ENCODE measurements at regions not wholly inside any gene's neighbourhood (a gene's known extent, or its start where the extent isn't known, plus 50 kb on each side); places are given as distances from the start of the nearest gene placed in this dataset.

- DNase-seq (ENCODE audit: low spot score) (no peak), ATAC-seq (ENCODE audit: low read depth) (no peak)
- Histone ChIP-seq H3K9me3 (ENCODE audit: severe bottlenecking) (no peaks in the 10 kb centered on the region), H3K27me3 (ENCODE audit: insufficient read depth, poor library complexity, severe bottlenecking) (no peaks in the 10 kb centered on the region), H3K4me3 (ENCODE audit: severe bottlenecking) (no peak overlapping the region), H3K36me3 (ENCODE audit: low read depth) (no peaks in the 10 kb centered on the region), H3K27ac (ENCODE audit: poor library complexity, severe bottlenecking) (peak overlapping the region; percentile 31), H3K4me1 (ENCODE audit: insufficient read depth, poor library complexity, severe bottlenecking) (peaks cover 6% of the 10 kb centered on the region)
- no peak for TF ChIP-seq CTCF (IDR thresholded peaks at IDR 0.05; ENCODE audit: poor library complexity, severe bottlenecking)
Measured at GRCh38 chr1:244354810-244355278, 96.9 kb downstream of the ADSS2 start.

DNA sequence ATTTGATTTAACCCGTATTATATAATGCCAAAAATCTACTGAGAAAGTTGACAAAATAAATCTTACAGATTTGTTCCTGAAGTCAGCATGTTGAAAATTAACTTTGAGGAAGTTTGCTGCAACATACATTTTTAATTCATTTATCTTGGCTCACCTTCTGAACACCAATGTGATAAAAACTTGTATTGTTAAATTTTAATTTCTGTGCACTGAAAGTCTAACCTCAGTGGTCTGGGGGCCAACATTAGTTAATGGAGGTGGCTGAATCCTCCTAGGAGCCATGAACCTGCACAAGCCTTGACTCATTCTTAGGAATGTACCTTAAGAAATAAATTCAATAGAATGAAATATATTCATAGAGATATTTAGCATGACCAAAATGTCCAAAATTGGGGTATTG is 95.3 kb downstream of the ADSS2 start:
- DNase-seq (ENCODE audit: low spot score), result no peak
- no peaks in the 10 kb centered on the region for H3K9me3 ChIP-seq (ENCODE audit: severe bottlenecking)
- no peak overlapping the region for H3K27ac ChIP-seq (ENCODE audit: poor library complexity, severe bottlenecking)
- peaks cover 6% of the 10 kb centered on the region for H3K4me1 ChIP-seq (ENCODE audit: insufficient read depth, poor library complexity, severe bottlenecking)
- H3K27me3 ChIP-seq (ENCODE audit: insufficient read depth, poor library complexity, severe bottlenecking), result no peaks in the 10 kb centered on the region
- no peak for ATAC-seq (ENCODE audit: low read depth)
- no peak overlapping the region for H3K4me3 ChIP-seq (ENCODE audit: severe bottlenecking)
- TF ChIP-seq CTCF (IDR thresholded peaks at IDR 0.05; ENCODE audit: poor library complexity, severe bottlenecking), result no peak
- no peaks in the 10 kb centered on the region for H3K36me3 ChIP-seq (ENCODE audit: low read depth)

Measured in RWPE2 (cell line).